GM23338 (cell line): ENCODE measurements at regions not wholly inside any gene's neighbourhood (a gene's known extent, or its start where the extent isn't known, plus 50 kb on each side); places are given as distances from the start of the nearest gene placed in this dataset.

Source experiments
- ATAC-seq: fragments of 200-7000 bp; cut with Tn5 transposase; 3 replicates; pipeline ENCODE4 v1.9.1; 2020
- DNase-seq: peaks from one replicate; pipeline ENCODE4 v3.0.0-alpha.2; 2015; ENCODE audit warnings: low spot score
- H2AFZ ChIP-seq: fragments of 200-600 bp; sonication (generic); 2 replicates; pipeline ENCODE4 v1.8.0; 2016; ENCODE audit warnings: antibody characterized with exemption, mild to moderate bottlenecking, moderate library complexity
- H3F3A ChIP-seq: fragments of 200-600 bp; sonication (generic); replicated peaks from 2 replicates; pipeline ENCODE4 v1.8.0; 2017; ENCODE audit warnings: antibody characterized with exemption, mixed run types, low read depth
- H3K27ac ChIP-seq: fragments of 200-600 bp; sonication (generic); 2 replicates; pipeline ENCODE4 v1.6.1; 2016; ENCODE audit warnings: low read depth
- H3K27me3 ChIP-seq: fragments of 200-600 bp; sonication (generic); 2 replicates; pipeline ENCODE4 v1.8.0; 2016; ENCODE audit warnings: mild to moderate bottlenecking, mixed run types, moderate library complexity; ENCODE audit not compliant: insufficient read depth
- H3K36me3 ChIP-seq: fragments of 200-600 bp; sonication (generic); 2 replicates; pipeline ENCODE4 v1.8.0; 2016; ENCODE audit warnings: mild to moderate bottlenecking; ENCODE audit not compliant: insufficient read depth
- H3K4me1 ChIP-seq: fragments of 200-600 bp; sonication (generic); 2 replicates; pipeline ENCODE4 v1.8.0; 2016; ENCODE audit warnings: mild to moderate bottlenecking, moderate library complexity; ENCODE audit not compliant: insufficient read depth
- H3K4me2 ChIP-seq: fragments of 200-600 bp; sonication (generic); 2 replicates; pipeline ENCODE4 v1.7.1; 2017; ENCODE audit warnings: mixed run types
- H3K4me3 ChIP-seq: fragments of 200-600 bp; sonication (generic); 2 replicates; pipeline ENCODE4 v1.6.1; 2016; ENCODE audit warnings: mixed run types
- H3K79me2 ChIP-seq: fragments of 200-600 bp; sonication (generic); replicated peaks from 2 replicates; pipeline ENCODE4 v1.8.0; 2017; ENCODE audit warnings: mild to moderate bottlenecking; ENCODE audit not compliant: insufficient read depth
- H3K9me2 ChIP-seq: fragments of 200-600 bp; sonication (generic); 2 replicates; pipeline ENCODE4 v1.8.0; 2017; ENCODE audit not compliant: insufficient read depth
- H4K20me1 ChIP-seq: fragments of 200-600 bp; sonication (generic); replicated peaks from 2 replicates; pipeline ENCODE4 v1.8.0; 2017; ENCODE audit warnings: mild to moderate bottlenecking; ENCODE audit not compliant: insufficient read depth
- H3K27ac Mint-ChIP-seq: 2 replicates; pipeline ENCODE4 v1.8.0; 2020; ENCODE audit warnings: inconsistent platforms, mild to moderate bottlenecking, moderate library complexity, mixed read lengths
- H3K27me3 Mint-ChIP-seq: 3 replicates; pipeline ENCODE4 v1.8.0; 2022; ENCODE audit warnings: low read depth, mild to moderate bottlenecking, moderate library complexity, mixed read lengths, inconsistent platforms; ENCODE audit not compliant: insufficient read depth, poor library complexity
- H3K36me3 Mint-ChIP-seq: 3 replicates; pipeline ENCODE4 v1.8.0; 2021; ENCODE audit warnings: low read depth, mild to moderate bottlenecking, inconsistent platforms, moderate library complexity, mixed read lengths
- H3K4me1 Mint-ChIP-seq: 3 replicates; pipeline ENCODE4 v1.8.0; 2020; ENCODE audit warnings: mild to moderate bottlenecking, inconsistent platforms, mixed read lengths
- H3K4me3 Mint-ChIP-seq: 3 replicates; pipeline ENCODE4 v1.8.0; 2021; ENCODE audit warnings: moderate library complexity, mild to moderate bottlenecking, inconsistent platforms, mixed read lengths
- H3K9me3 Mint-ChIP-seq: 3 replicates; pipeline ENCODE4 v1.8.0; 2020; ENCODE audit warnings: moderate library complexity, mild to moderate bottlenecking, inconsistent platforms, mixed read lengths
- CREB1 ChIP-seq: fragments of 250-450 bp; sonication (Bioruptor Pico); IDR thresholded peaks from 2 replicates; pipeline ENCODE4 v1.5.0; 2020; ENCODE audit warnings: low read depth, mild to moderate bottlenecking, moderate library complexity
- CTCF ChIP-seq, 2 experiments: fragments of 200-600 bp in 1 of 2; sonication (generic) in 1 of 2; conservative IDR thresholded peaks; 2 replicates each; pipeline versions ENCODE4 v1.5.1 to v1.6.1; 2016 to 2017; ENCODE audit warnings: antibody characterized with exemption in 2 of 2, low read depth in 2 of 2, mild to moderate bottlenecking in 2 of 2, moderate library complexity in 1 of 2
- ETS1 ChIP-seq: IDR thresholded peaks from 2 replicates; pipeline ENCODE4 v1.6.1; 2016; ENCODE audit warnings: antibody characterized with exemption
- EZH2 ChIP-seq: fragments of 200-600 bp; sonication (generic); IDR thresholded peaks from one replicate; pipeline ENCODE4 v1.8.0; 2017; ENCODE audit warnings: antibody characterized with exemption, mild to moderate bottlenecking, low read depth; ENCODE audit not compliant: unreplicated experiment
- EZH2phosphoT487 ChIP-seq: fragments of 200-600 bp; sonication (generic); IDR thresholded peaks from one replicate; pipeline ENCODE4 v1.8.1; 2018; ENCODE audit warnings: antibody characterized with exemption; ENCODE audit not compliant: unreplicated experiment
- JUNB ChIP-seq: IDR thresholded peaks from one replicate; pipeline ENCODE4 v1.6.1; 2016; ENCODE audit warnings: antibody characterized with exemption; ENCODE audit not compliant: unreplicated experiment
- NANOG ChIP-seq: IDR thresholded peaks from 2 replicates; pipeline ENCODE4 v1.6.1; 2016; ENCODE audit warnings: antibody characterized with exemption, borderline replicate concordance
- POLR2AphosphoS5 ChIP-seq: IDR thresholded peaks from 2 replicates; pipeline ENCODE4 v1.6.1; 2016; ENCODE audit warnings: antibody characterized with exemption, low read depth
- REST ChIP-seq: IDR thresholded peaks from one replicate; pipeline ENCODE4 v1.6.1; 2018; ENCODE audit warnings: antibody characterized with exemption; ENCODE audit not compliant: unreplicated experiment
- STAT1 ChIP-seq: IDR thresholded peaks from one replicate; pipeline ENCODE4 v1.6.1; 2016; ENCODE audit warnings: antibody characterized with exemption; ENCODE audit not compliant: unreplicated experiment
- ZNF114 ChIP-seq: fragments of 250-450 bp; sonication (Bioruptor Pico); IDR thresholded peaks from 2 replicates; pipeline ENCODE4 v1.5.0; 2020; ENCODE audit warnings: mild to moderate bottlenecking, moderate library complexity
- ZNF331 ChIP-seq: fragments of 250-450 bp; sonication (Bioruptor Pico); IDR thresholded peaks from 2 replicates; pipeline ENCODE4 v1.5.0; 2020; ENCODE audit warnings: low read depth, mild to moderate bottlenecking, moderate library complexity
- ZNF462 ChIP-seq: fragments of 250-450 bp; sonication (Bioruptor Pico); IDR thresholded peaks from 2 replicates; pipeline ENCODE4 v1.5.0; 2020; ENCODE audit warnings: mild to moderate bottlenecking, moderate library complexity

- H4K20me1 ChIP-seq: no peaks in the 10 kb centered on the region
- Mint-ChIP-seq H3K4me1 (peaks cover 19% of the 10 kb centered on the region), H3K9me3 (peaks cover 5% of the 10 kb centered on the region; the same call in 2 of the 3 replicates), H3K27ac (peak overlapping the region; percentile 38; the same call in 1 of the 2 replicates), H3K36me3 (peaks cover 6% of the 10 kb centered on the region; the same call in 2 of the 3 replicates), H3K27me3 (peaks cover 10% of the 10 kb centered on the region), H3K4me3 (peak overlapping the region; percentile 18; the same call in 1 of the 3 replicates)
- H2AFZ ChIP-seq: 0 out of 2 replicates have a peak overlapping the region, but pooled peaks have one; percentile 11
- ATAC-seq (peak; percentile 59), DNase-seq (peak; percentile 14)
- H3K9me2 ChIP-seq: no peaks in the 10 kb centered on the region
- H3K4me3 ChIP-seq: no peak overlapping the region
- H3K36me3 ChIP-seq: no peaks in the 10 kb centered on the region
- H3K27ac ChIP-seq: no peak overlapping the region
- H3F3A ChIP-seq: no peaks in the 10 kb centered on the region
- H3K4me1 ChIP-seq: peaks cover 13% of the 10 kb centered on the region; the same call in 1 of the 2 replicates
- no peak for TF ChIP-seq REST
- TF ChIP-seq STAT1: no peak
- no peak for TF ChIP-seq CTCF (conservative IDR thresholded peaks at IDR 0.05; ENCODE audit: low read depth in 2 of 2)
- TF ChIP-seq JUNB: no peak
- no peak for TF ChIP-seq ETS1
- no peak for TF ChIP-seq NANOG
- TF ChIP-seq POLR2AphosphoS5: no peak
- no peak for TF ChIP-seq ZNF114
- no peak for TF ChIP-seq EZH2phosphoT487
- no peak for TF ChIP-seq EZH2
- no peak for TF ChIP-seq CREB1 (CRISPR knock-in tag)
- TF ChIP-seq ZNF462 (CRISPR knock-in tag): no peak
- no peak for TF ChIP-seq ZNF331 (CRISPR knock-in tag)
- H3K79me2 ChIP-seq: no peaks in the 10 kb centered on the region
- H3K4me2 ChIP-seq: 0 out of 2 replicates have a peak overlapping the region, but pooled peaks have one; percentile 18
- H3K27me3 ChIP-seq: no peaks in the 10 kb centered on the region
These were observed 123.3 kb upstream of the MLN start for GRCh38 chr6:33927112-33927511.
